Skeletal muscle satellite cell (primary cell): ENCODE measurements at regions not wholly inside any gene's neighbourhood (a gene's known extent, or its start where the extent isn't known, plus 50 kb on each side); places are given as distances from the start of the nearest gene placed in this dataset.

Source experiments
- H3K27me3 ChIP-seq: 2 replicates; pipeline ENCODE4 v1.7.0; 2013; ENCODE audit warnings: low read length; ENCODE audit not compliant: control insufficient read depth, insufficient read depth
- H3K36me3 ChIP-seq: 2 replicates; pipeline ENCODE4 v1.7.0; 2013; ENCODE audit warnings: mild to moderate bottlenecking, control low read depth, low read length; ENCODE audit not compliant: insufficient read depth
- H3K4me1 ChIP-seq: 2 replicates; pipeline ENCODE4 v1.7.0; 2013; ENCODE audit warnings: low read length; ENCODE audit not compliant: control insufficient read depth, insufficient read depth
- H3K4me2 ChIP-seq: 2 replicates; pipeline ENCODE4 v1.7.0; 2013; ENCODE audit warnings: mild to moderate bottlenecking, low read length
- H3K4me3 ChIP-seq: 2 replicates; pipeline ENCODE4 v1.7.0; 2013; ENCODE audit warnings: low read length
- H3K9ac ChIP-seq: 2 replicates; pipeline ENCODE4 v1.7.0; 2013; ENCODE audit warnings: mild to moderate bottlenecking, low read depth, low read length, moderate library complexity
- H3K9me3 ChIP-seq: replicated peaks from 2 replicates; pipeline ENCODE4 v1.7.0; 2013; ENCODE audit warnings: mild to moderate bottlenecking, control low read depth, low read length

- H3K9ac ChIP-seq = no peak overlapping the region
- H3K4me3 ChIP-seq = no peak overlapping the region
- no peaks in the 10 kb centered on the region for H3K27me3 ChIP-seq
- H3K9me3 ChIP-seq = no peaks in the 10 kb centered on the region
- no peaks in the 10 kb centered on the region for H3K4me1 ChIP-seq
- H3K36me3 ChIP-seq = no peaks in the 10 kb centered on the region
- no peak overlapping the region for H3K4me2 ChIP-seq
Observed at GRCh38 chr2:128568106-128568505, 249.4 kb upstream of the HS6ST1 start.

- no peaks in the 10 kb centered on the region for H3K36me3 ChIP-seq
- H3K4me3 ChIP-seq = no peak overlapping the region
- no peak overlapping the region for H3K4me2 ChIP-seq
- no peaks in the 10 kb centered on the region for H3K27me3 ChIP-seq
- H3K9ac ChIP-seq = no peak overlapping the region
- H3K9me3 ChIP-seq = no peaks in the 10 kb centered on the region
- no peaks in the 10 kb centered on the region for H3K4me1 ChIP-seq
Observed at GRCh38 chr2:128573116-128573515, 254.4 kb upstream of the HS6ST1 start.

GRCh38 chr2:128573531-128573930 is 254.9 kb upstream of the HS6ST1 start:
- H3K9me3 ChIP-seq = no peaks in the 10 kb centered on the region

GRCh38 chr2:128577141-128577930 is 258.7 kb upstream of the HS6ST1 start:
- Histone ChIP-seq H3K27me3 (no peaks in the 10 kb centered on the region), H3K4me1 (no peaks in the 10 kb centered on the region), H3K9me3 (no peaks in the 10 kb centered on the region), H3K9ac (no peak overlapping the region), H3K4me2 (no peak overlapping the region), H3K36me3 (no peaks in the 10 kb centered on the region), H3K4me3 (no peak overlapping the region)

More at GRCh38 chr2:128573531-128573930, 254.9 kb upstream of the HS6ST1 start:
- Histone ChIP-seq H3K4me2 (no peak overlapping the region), H3K4me3 (no peak overlapping the region), H3K36me3 (no peaks in the 10 kb centered on the region), H3K9ac (no peak overlapping the region), H3K4me1 (no peaks in the 10 kb centered on the region), H3K27me3 (no peaks in the 10 kb centered on the region)

- H3K4me2 ChIP-seq = no peak overlapping the region
- no peak overlapping the region for H3K9ac ChIP-seq
- H3K36me3 ChIP-seq = no peaks in the 10 kb centered on the region
- no peaks in the 10 kb centered on the region for H3K9me3 ChIP-seq
- H3K4me1 ChIP-seq = no peaks in the 10 kb centered on the region
- no peaks in the 10 kb centered on the region for H3K27me3 ChIP-seq
- H3K4me3 ChIP-seq = no peak overlapping the region
Observed at GRCh38 chr2:128578406-128579390, 260.0 kb upstream of the HS6ST1 start.

- no peaks in the 10 kb centered on the region for H3K36me3 ChIP-seq
- no peaks in the 10 kb centered on the region for H3K9me3 ChIP-seq
- H3K4me3 ChIP-seq = no peak overlapping the region
- no peak overlapping the region for H3K4me2 ChIP-seq
- H3K4me1 ChIP-seq = no peaks in the 10 kb centered on the region
- no peaks in the 10 kb centered on the region for H3K27me3 ChIP-seq
- H3K9ac ChIP-seq = no peak overlapping the region
Observed at GRCh38 chr2:128579825-128580224, 261.2 kb upstream of the HS6ST1 start.

- Histone ChIP-seq H3K9ac (no peak overlapping the region), H3K4me3 (no peak overlapping the region), H3K4me1 (no peaks in the 10 kb centered on the region), H3K27me3 (no peaks in the 10 kb centered on the region), H3K9me3 (no peaks in the 10 kb centered on the region), H3K36me3 (no peaks in the 10 kb centered on the region), H3K4me2 (no peak overlapping the region)
Observed at GRCh38 chr2:128580988-128581848, 262.6 kb upstream of the HS6ST1 start.

- no peaks in the 10 kb centered on the region for H3K9me3 ChIP-seq
- no peak overlapping the region for H3K4me3 ChIP-seq
- H3K36me3 ChIP-seq = no peaks in the 10 kb centered on the region
- H3K4me1 ChIP-seq = no peaks in the 10 kb centered on the region
- no peak overlapping the region for H3K4me2 ChIP-seq
- H3K27me3 ChIP-seq = no peaks in the 10 kb centered on the region
- H3K9ac ChIP-seq = no peak overlapping the region
Observed at GRCh38 chr2:128581849-128582244, 263.2 kb upstream of the HS6ST1 start.

- Histone ChIP-seq H3K4me1 (no peaks in the 10 kb centered on the region), H3K9me3 (no peaks in the 10 kb centered on the region), H3K27me3 (no peaks in the 10 kb centered on the region), H3K4me2 (no peak overlapping the region), H3K36me3 (no peaks in the 10 kb centered on the region), H3K9ac (no peak overlapping the region), H3K4me3 (no peak overlapping the region)
Observed at GRCh38 chr2:128584296-128584890, 265.7 kb upstream of the HS6ST1 start.

- Histone ChIP-seq H3K9me3 (no peaks in the 10 kb centered on the region), H3K9ac (no peak overlapping the region), H3K27me3 (no peaks in the 10 kb centered on the region), H3K4me2 (no peak overlapping the region), H3K4me1 (no peaks in the 10 kb centered on the region), H3K4me3 (no peak overlapping the region), H3K36me3 (no peaks in the 10 kb centered on the region)
Observed at GRCh38 chr2:128585706-128586105, 267.0 kb upstream of the HS6ST1 start.

GRCh38 chr2:128589681-128590080 is 271.0 kb upstream of the HS6ST1 start:
- Histone ChIP-seq H3K27me3 (no peaks in the 10 kb centered on the region), H3K4me2 (no peak overlapping the region), H3K36me3 (no peaks in the 10 kb centered on the region)

More at GRCh38 chr2:128589681-128590080, 271.0 kb upstream of the HS6ST1 start:
- no peaks in the 10 kb centered on the region for H3K4me1 ChIP-seq
- no peak overlapping the region for H3K4me3 ChIP-seq
- H3K9ac ChIP-seq = no peak overlapping the region
- H3K9me3 ChIP-seq = no peaks in the 10 kb centered on the region
